Mesendoderm (in vitro differentiated cells): ENCODE measurements at regions not wholly inside any gene's neighbourhood (a gene's known extent, or its start where the extent isn't known, plus 50 kb on each side); places are given as distances from the start of the nearest gene placed in this dataset.
"Not testable (repeated sequence)": the region's sequence is repeated elsewhere in the genome, so short reads cannot be mapped to it uniquely, and the experiment has no call there.

Source experiments
- DNase-seq: peaks from one replicate; pipeline ENCODE4 v3.0.0; 2013
- H2AK5ac ChIP-seq: 2 replicates; pipeline ENCODE4 v1.6.1; 2013; ENCODE audit warnings: low read length, inconsistent platforms
- H2BK120ac ChIP-seq: 2 replicates; pipeline ENCODE4 v1.6.1; 2013; ENCODE audit warnings: low read depth, mild to moderate bottlenecking, low read length, moderate library complexity, mixed read lengths
- H2BK15ac ChIP-seq: replicated peaks from 2 replicates; pipeline ENCODE4 v1.6.1; 2013; ENCODE audit warnings: low read depth, mild to moderate bottlenecking, moderate library complexity
- H2BK5ac ChIP-seq: 2 replicates; pipeline ENCODE4 v1.6.1; 2013; ENCODE audit warnings: low read length, inconsistent platforms
- H3K18ac ChIP-seq: 2 replicates; pipeline ENCODE4 v1.6.1; 2013; ENCODE audit warnings: mild to moderate bottlenecking, low read length, mixed read lengths
- H3K23ac ChIP-seq: one replicate; pipeline ENCODE4 v1.6.1; 2013; ENCODE audit warnings: low read length
- H3K27ac ChIP-seq: 2 replicates; pipeline ENCODE4 v1.5.1; 2013; ENCODE audit warnings: low read depth, mild to moderate bottlenecking, inconsistent platforms, low read length, moderate library complexity
- H3K27me3 ChIP-seq: 2 replicates; pipeline ENCODE4 v1.6.1; 2013; ENCODE audit warnings: low read length, control low read depth, mild to moderate bottlenecking, inconsistent platforms; ENCODE audit not compliant: insufficient read depth, poor library complexity
- H3K36me3 ChIP-seq: 2 replicates; pipeline ENCODE4 v1.6.1; 2013; ENCODE audit warnings: low read length, inconsistent platforms; ENCODE audit not compliant: control insufficient read depth, insufficient read depth
- H3K4ac ChIP-seq: one replicate; pipeline ENCODE4 v1.6.1; 2013; ENCODE audit warnings: low read depth, mild to moderate bottlenecking, low read length, moderate library complexity
- H3K4me1 ChIP-seq: 2 replicates; pipeline ENCODE4 v1.6.1; 2013; ENCODE audit warnings: low read depth, low read length, inconsistent platforms; ENCODE audit not compliant: control insufficient read depth
- H3K4me2 ChIP-seq: 2 replicates; pipeline ENCODE4 v1.6.1; 2013; ENCODE audit warnings: low read length
- H3K4me3 ChIP-seq: 2 replicates; pipeline ENCODE4 v1.5.1; 2013; ENCODE audit warnings: mild to moderate bottlenecking, low read length
- H3K56ac ChIP-seq: one replicate; pipeline ENCODE4 v1.6.1; 2013; ENCODE audit warnings: low read length
- H3K79me1 ChIP-seq: 2 replicates; pipeline ENCODE4 v1.6.1; 2013; ENCODE audit warnings: low read length, inconsistent platforms
- H3K79me2 ChIP-seq: 2 replicates; pipeline ENCODE4 v1.6.1; 2013; ENCODE audit warnings: mild to moderate bottlenecking, low read length; ENCODE audit not compliant: control insufficient read depth, insufficient read depth
- H3K9ac ChIP-seq: 2 replicates; pipeline ENCODE4 v1.6.1; 2013; ENCODE audit warnings: low read length, inconsistent platforms
- H4K5ac ChIP-seq: one replicate; pipeline ENCODE4 v1.6.1; 2013; ENCODE audit warnings: low read length
- H4K8ac ChIP-seq: one replicate; pipeline ENCODE4 v1.6.1; 2013; ENCODE audit warnings: low read depth, mild to moderate bottlenecking, control low read depth, low read length, moderate library complexity
- WGBS: extraction: QIAGEN DNeasy Blood & Tissue Kit; methylation state at CpG from one replicate; pipeline ENCODE4 v1.1.7; 2013; ENCODE audit warnings: low lambda C conversion rate, missing lambda C conversion rate; ENCODE audit not compliant: insufficient coverage; ENCODE audit errors: extremely low coverage; 5-methylcytosine and 5-hydroxymethylcytosine counted together

- H2BK120ac ChIP-seq, H3K79me1 ChIP-seq, H3K9ac ChIP-seq, DNase-seq, H3K4me2 ChIP-seq, H4K8ac ChIP-seq, H3K56ac ChIP-seq, H3K4me3 ChIP-seq, H3K79me2 ChIP-seq, H3K27me3 ChIP-seq, H3K36me3 ChIP-seq, H3K4me1 ChIP-seq, H3K23ac ChIP-seq, H2BK15ac ChIP-seq, H3K4ac ChIP-seq, H2AK5ac ChIP-seq, H4K5ac ChIP-seq, H2BK5ac ChIP-seq, H3K27ac ChIP-seq, H3K18ac ChIP-seq: not testable (repeated sequence)
- WGBS: no CpG with 5 or more reads among the region's 7 CpGs
Measured at GRCh38 chr7:70989-71388, 121.4 kb upstream of the FAM20C start.

GRCh38 chr7:72266-73057 lies 119.9 kb upstream of the FAM20C start:
- not testable (repeated sequence) for H3K23ac ChIP-seq, H3K79me2 ChIP-seq, H3K9ac ChIP-seq, H3K4me3 ChIP-seq, H2AK5ac ChIP-seq, H3K4me1 ChIP-seq, H3K56ac ChIP-seq, H3K27ac ChIP-seq, H4K5ac ChIP-seq, H2BK15ac ChIP-seq, H3K27me3 ChIP-seq, H3K4ac ChIP-seq, H3K18ac ChIP-seq, H2BK120ac ChIP-seq, H3K36me3 ChIP-seq, H2BK5ac ChIP-seq, DNase-seq, H3K4me2 ChIP-seq, H4K8ac ChIP-seq, H3K79me1 ChIP-seq
- WGBS: no CpG with 5 or more reads among the region's 17 CpGs

- H2AK5ac ChIP-seq, H4K8ac ChIP-seq, H3K79me1 ChIP-seq, H3K4me2 ChIP-seq, H2BK5ac ChIP-seq, H3K79me2 ChIP-seq, H3K4me3 ChIP-seq, DNase-seq, H3K23ac ChIP-seq, H2BK15ac ChIP-seq, H3K27ac ChIP-seq, H4K5ac ChIP-seq, H3K4me1 ChIP-seq, H3K36me3 ChIP-seq, H3K27me3 ChIP-seq, H3K18ac ChIP-seq, H2BK120ac ChIP-seq, H3K9ac ChIP-seq, H3K4ac ChIP-seq, H3K56ac ChIP-seq: not testable (repeated sequence)
- WGBS: no CpG with 5 or more reads among the region's 5 CpGs
Measured at GRCh38 chr7:73058-73331, 119.4 kb upstream of the FAM20C start.

- not testable (repeated sequence) for DNase-seq, H3K4me1 ChIP-seq, H2BK120ac ChIP-seq, H2AK5ac ChIP-seq, H3K4ac ChIP-seq, H3K36me3 ChIP-seq, H3K79me2 ChIP-seq, H4K8ac ChIP-seq, H3K56ac ChIP-seq, H3K27me3 ChIP-seq, H3K4me2 ChIP-seq, H4K5ac ChIP-seq, H3K23ac ChIP-seq, H3K27ac ChIP-seq, H3K4me3 ChIP-seq, H3K79me1 ChIP-seq, H2BK5ac ChIP-seq, H3K18ac ChIP-seq, H3K9ac ChIP-seq, H2BK15ac ChIP-seq
- WGBS: no CpG with 5 or more reads among the region's 4 CpGs
Measured at GRCh38 chr7:74008-74540, 118.3 kb upstream of the FAM20C start.

GRCh38 chr7:75511-75910 lies 116.9 kb upstream of the FAM20C start:
- not testable (repeated sequence) for H3K36me3 ChIP-seq, H3K4me2 ChIP-seq, H3K9ac ChIP-seq, H3K23ac ChIP-seq, H2AK5ac ChIP-seq, H3K4ac ChIP-seq, H3K4me1 ChIP-seq, H2BK15ac ChIP-seq, H2BK120ac ChIP-seq, H3K18ac ChIP-seq, H3K27ac ChIP-seq, H3K79me2 ChIP-seq, H3K4me3 ChIP-seq, H4K5ac ChIP-seq, H3K27me3 ChIP-seq, H3K56ac ChIP-seq, H3K79me1 ChIP-seq, H4K8ac ChIP-seq, DNase-seq, H2BK5ac ChIP-seq
- WGBS: no CpG with 5 or more reads among the region's 13 CpGs

- not testable (repeated sequence) for H3K79me1 ChIP-seq, H3K4ac ChIP-seq, H3K27ac ChIP-seq, H2AK5ac ChIP-seq, H2BK120ac ChIP-seq, H4K5ac ChIP-seq, H3K79me2 ChIP-seq, H3K23ac ChIP-seq, H3K18ac ChIP-seq, H3K4me3 ChIP-seq, H3K27me3 ChIP-seq, DNase-seq, H3K4me2 ChIP-seq, H3K9ac ChIP-seq, H3K36me3 ChIP-seq, H2BK15ac ChIP-seq, H3K4me1 ChIP-seq, H2BK5ac ChIP-seq, H4K8ac ChIP-seq, H3K56ac ChIP-seq
- WGBS: no CpG with 5 or more reads among the region's 11 CpGs
Measured at GRCh38 chr7:76202-76601, 116.2 kb upstream of the FAM20C start.
